H9 (cell line): ENCODE measurements at regions not wholly inside any gene's neighbourhood (a gene's known extent, or its start where the extent isn't known, plus 50 kb on each side); places are given as distances from the start of the nearest gene placed in this dataset.

Experiments
- DNase-seq: peaks from one replicate; pipeline ENCODE4 v3.0.0-alpha.2; 2017
- H2AFZ ChIP-seq: one replicate; pipeline ENCODE4 v1.6.1; 2013; ENCODE audit warnings: mild to moderate bottlenecking, low read length, control low read depth, moderate library complexity
- H2AK5ac ChIP-seq: 2 replicates; pipeline ENCODE4 v1.6.1; 2013; ENCODE audit warnings: low read length, control low read depth, mixed read lengths; ENCODE audit not compliant: insufficient read length
- H2BK120ac ChIP-seq: one replicate; pipeline ENCODE4 v1.6.1; 2013; ENCODE audit warnings: low read depth, mild to moderate bottlenecking, low read length, control low read depth, inconsistent platforms; ENCODE audit not compliant: poor library complexity, severe bottlenecking
- H2BK12ac ChIP-seq: 2 replicates; pipeline ENCODE4 v1.6.1; 2013; ENCODE audit warnings: low read length, control low read depth, mixed read lengths, low read depth; ENCODE audit not compliant: insufficient read length
- H2BK15ac ChIP-seq: 2 replicates; pipeline ENCODE4 v1.6.1; 2013; ENCODE audit warnings: low read depth, low read length, control low read depth
- H2BK20ac ChIP-seq: one replicate; pipeline ENCODE4 v1.6.1; 2013; ENCODE audit warnings: low read depth, mild to moderate bottlenecking, low read length, control low read depth, inconsistent platforms; ENCODE audit not compliant: poor library complexity, severe bottlenecking
- H2BK5ac ChIP-seq: 2 replicates; pipeline ENCODE4 v1.6.1; 2013; ENCODE audit warnings: low read length, control low read depth, mixed read lengths; ENCODE audit not compliant: insufficient read length
- H3K14ac ChIP-seq: 2 replicates; pipeline ENCODE4 v1.6.1; 2013; ENCODE audit warnings: low read length, control low read depth; ENCODE audit not compliant: insufficient read depth
- H3K18ac ChIP-seq: 2 replicates; pipeline ENCODE4 v1.6.1; 2013; ENCODE audit warnings: low read depth, mild to moderate bottlenecking, mixed read lengths, low read length, control low read depth; ENCODE audit not compliant: insufficient read length
- H3K23ac ChIP-seq: 2 replicates; pipeline ENCODE4 v1.6.1; 2013; ENCODE audit warnings: low read length, control low read depth, mixed read lengths, low read depth; ENCODE audit not compliant: insufficient read length
- H3K23me2 ChIP-seq: 2 replicates; pipeline ENCODE4 v1.6.1; 2013; ENCODE audit warnings: low read depth, mild to moderate bottlenecking, mixed read lengths, low read length, control low read depth; ENCODE audit not compliant: insufficient read length, poor library complexity, severe bottlenecking
- H3K27ac ChIP-seq: 2 replicates; pipeline ENCODE4 v1.5.1; 2013; ENCODE audit warnings: low read length, control low read depth, mixed read lengths, low read depth; ENCODE audit not compliant: insufficient read length
- H3K27me3 ChIP-seq: 2 replicates; pipeline ENCODE4 v1.6.1; 2013; ENCODE audit warnings: low read length, control low read depth, inconsistent platforms; ENCODE audit not compliant: insufficient read depth
- H3K4ac ChIP-seq: 2 replicates; pipeline ENCODE4 v1.6.1; 2013; ENCODE audit warnings: low read depth, mild to moderate bottlenecking, control low read depth, inconsistent platforms, low read length, moderate library complexity
- H3K4me1 ChIP-seq: 2 replicates; pipeline ENCODE4 v1.6.1; 2013; ENCODE audit warnings: low read length, control low read depth, inconsistent platforms; ENCODE audit not compliant: insufficient read depth
- H3K4me2 ChIP-seq: 2 replicates; pipeline ENCODE4 v1.6.1; 2013; ENCODE audit warnings: low read length, control low read depth, mixed read lengths; ENCODE audit not compliant: insufficient read length, insufficient read depth
- H3K56ac ChIP-seq: 2 replicates; pipeline ENCODE4 v1.6.1; 2013; ENCODE audit warnings: low read depth, mild to moderate bottlenecking, mixed read lengths, low read length, control low read depth; ENCODE audit not compliant: insufficient read length
- H3K79me1 ChIP-seq: 2 replicates; pipeline ENCODE4 v1.6.1; 2013; ENCODE audit warnings: low read depth, mild to moderate bottlenecking, moderate library complexity, low read length, control low read depth, inconsistent platforms; ENCODE audit not compliant: insufficient read depth, poor library complexity, severe bottlenecking
- H3K79me2 ChIP-seq: 2 replicates; pipeline ENCODE4 v1.6.1; 2013; ENCODE audit warnings: low read length, control low read depth, inconsistent platforms; ENCODE audit not compliant: insufficient read depth
- H3K9ac ChIP-seq: 2 replicates; pipeline ENCODE4 v1.6.1; 2013; ENCODE audit warnings: low read length, control low read depth, mixed read lengths; ENCODE audit not compliant: insufficient read length; ENCODE audit errors: extremely low read depth
- H3K9me3 ChIP-seq: one replicate; pipeline ENCODE4 v1.6.1; 2013; ENCODE audit warnings: low read depth, low read length, inconsistent platforms; ENCODE audit not compliant: control insufficient read depth
- H3T11ph ChIP-seq: one replicate; pipeline ENCODE4 v1.6.1; 2013; ENCODE audit warnings: mild to moderate bottlenecking, low read length, control low read depth, inconsistent platforms
- H4K20me1 ChIP-seq: one replicate; pipeline ENCODE4 v1.6.1; 2013; ENCODE audit not compliant: control insufficient read depth, insufficient read length, insufficient read depth
- H4K5ac ChIP-seq: 2 replicates; pipeline ENCODE4 v1.6.1; 2013; ENCODE audit warnings: low read depth, mild to moderate bottlenecking, mixed read lengths, low read length, control low read depth; ENCODE audit not compliant: insufficient read length
- H4K8ac ChIP-seq: replicated peaks from 2 replicates; pipeline ENCODE4 v1.6.1; 2013; ENCODE audit warnings: low read length, control low read depth, mixed read lengths, low read depth; ENCODE audit not compliant: insufficient read length
- H4K91ac ChIP-seq: 2 replicates; pipeline ENCODE4 v1.6.1; 2013; ENCODE audit warnings: low read depth, mild to moderate bottlenecking, moderate library complexity, mixed read lengths, low read length, control low read depth; ENCODE audit not compliant: insufficient read length
- H3K27ac Mint-ChIP-seq, 3 experiments: 2 replicates in 2 of 3; 3 replicates in 1 of 3; pipeline ENCODE4 v1.8.0; 2020 to 2021; ENCODE audit warnings: mixed read lengths in 3 of 3, mild to moderate bottlenecking in 1 of 3, moderate library complexity in 1 of 3
- H3K27me3 Mint-ChIP-seq: 2 replicates; pipeline ENCODE4 v1.8.0; 2021; ENCODE audit warnings: low read depth, mild to moderate bottlenecking, moderate library complexity, mixed read lengths
- H3K36me3 Mint-ChIP-seq, 3 experiments: 2 replicates in 2 of 3; 3 replicates in 1 of 3; pipeline ENCODE4 v1.8.0; 2020 to 2021; ENCODE audit warnings: low read depth in 3 of 3, mixed read lengths in 3 of 3; ENCODE audit not compliant: insufficient read depth in 1 of 3
- H3K4me1 Mint-ChIP-seq, 2 experiments: 2 replicates each; pipeline ENCODE4 v1.8.0; 2020; ENCODE audit warnings: mixed read lengths in 2 of 2
- H3K4me3 Mint-ChIP-seq, 2 experiments: 2 replicates in 1 of 2; 3 replicates in 1 of 2; pipeline ENCODE4 v1.8.0; 2020 to 2021; ENCODE audit warnings: mild to moderate bottlenecking in 2 of 2, mixed read lengths in 2 of 2, moderate library complexity in 1 of 2
- H3K9me3 Mint-ChIP-seq, 2 experiments: 2 replicates in 1 of 2; 3 replicates in 1 of 2; pipeline ENCODE4 v1.8.0; 2020; ENCODE audit warnings: mild to moderate bottlenecking in 2 of 2, mixed read lengths in 2 of 2, moderate library complexity in 1 of 2
- WGBS: extraction: QIAGEN DNeasy Blood & Tissue Kit; methylation state at CpG from one replicate; pipeline ENCODE4 v1.1.7; 2013; ENCODE audit warnings: missing lambda C conversion rate, low lambda C conversion rate, mixed read lengths; ENCODE audit not compliant: insufficient read length; ENCODE audit errors: extremely low coverage; 5-methylcytosine and 5-hydroxymethylcytosine counted together
- TF ChIP-seq, protein P1 (sequence below): fragments of 200-600 bp; sonication (generic); conservative IDR thresholded peaks from 3 replicates; pipeline ENCODE4 v1.8.0; 2021; ENCODE audit warnings: antibody characterized with exemption, mild to moderate bottlenecking

DNA sequence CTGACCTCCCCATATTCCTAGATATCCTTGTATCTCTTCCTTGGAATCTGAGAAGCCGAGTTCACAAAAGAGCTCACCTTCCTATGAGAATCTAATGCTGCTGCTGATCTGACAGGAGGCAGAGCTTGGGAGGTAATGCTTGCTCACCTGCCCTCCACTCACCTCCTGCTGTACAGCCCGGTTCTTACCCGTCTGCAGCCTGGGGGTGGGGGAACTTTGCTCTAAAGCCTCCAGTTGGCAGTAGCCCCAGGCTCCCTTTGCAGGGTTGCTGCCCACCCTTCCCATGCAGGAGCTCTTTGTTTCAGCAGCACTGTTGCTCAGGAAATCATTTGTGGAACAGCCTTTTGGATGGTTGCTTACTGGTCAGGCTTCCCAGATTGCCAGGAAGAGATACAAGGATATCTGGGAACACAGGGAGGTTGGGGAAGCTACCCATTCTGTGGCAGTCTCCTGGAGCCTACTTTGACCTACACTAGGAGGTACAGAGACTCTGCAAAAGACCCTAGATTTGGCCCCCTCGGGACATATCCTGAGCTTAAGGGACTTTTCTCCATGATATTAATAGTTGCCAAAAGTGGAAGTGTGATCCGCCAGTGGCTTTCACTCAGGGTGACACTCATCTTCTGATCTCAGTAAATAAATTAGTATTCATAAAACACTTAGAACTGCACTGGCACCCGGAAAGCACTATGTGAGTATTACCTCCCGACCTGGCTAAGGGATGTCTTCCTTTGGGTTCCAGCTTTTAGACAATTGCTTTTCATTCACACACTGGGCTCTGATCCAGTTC is 363.7 kb upstream of the PODXL start:
- H3T11ph ChIP-seq: no peak overlapping the region
- no peak overlapping the region for H2BK12ac ChIP-seq
- no peak overlapping the region for H2BK20ac ChIP-seq
- Mint-ChIP-seq H3K4me1 (peaks cover 3 to 4% of the 10 kb centered on the region in 2 experiments; a peak in 2 of 4 replicates), H3K27me3 (peaks cover 5% of the 10 kb centered on the region; the same call in 1 of the 2 replicates), H3K27ac (no peak overlapping the region), H3K4me3 (no peak overlapping the region), H3K9me3 (no peaks in the 10 kb centered on the region), H3K36me3 (no peaks in the 10 kb centered on the region)
- no peak overlapping the region for H2AFZ ChIP-seq
- no peak overlapping the region for H2BK5ac ChIP-seq
- no peaks in the 10 kb centered on the region for H3K9me3 ChIP-seq
- H3K23ac ChIP-seq: no peak overlapping the region
- no peak overlapping the region for H3K27ac ChIP-seq
- TF ChIP-seq, protein P1, sequence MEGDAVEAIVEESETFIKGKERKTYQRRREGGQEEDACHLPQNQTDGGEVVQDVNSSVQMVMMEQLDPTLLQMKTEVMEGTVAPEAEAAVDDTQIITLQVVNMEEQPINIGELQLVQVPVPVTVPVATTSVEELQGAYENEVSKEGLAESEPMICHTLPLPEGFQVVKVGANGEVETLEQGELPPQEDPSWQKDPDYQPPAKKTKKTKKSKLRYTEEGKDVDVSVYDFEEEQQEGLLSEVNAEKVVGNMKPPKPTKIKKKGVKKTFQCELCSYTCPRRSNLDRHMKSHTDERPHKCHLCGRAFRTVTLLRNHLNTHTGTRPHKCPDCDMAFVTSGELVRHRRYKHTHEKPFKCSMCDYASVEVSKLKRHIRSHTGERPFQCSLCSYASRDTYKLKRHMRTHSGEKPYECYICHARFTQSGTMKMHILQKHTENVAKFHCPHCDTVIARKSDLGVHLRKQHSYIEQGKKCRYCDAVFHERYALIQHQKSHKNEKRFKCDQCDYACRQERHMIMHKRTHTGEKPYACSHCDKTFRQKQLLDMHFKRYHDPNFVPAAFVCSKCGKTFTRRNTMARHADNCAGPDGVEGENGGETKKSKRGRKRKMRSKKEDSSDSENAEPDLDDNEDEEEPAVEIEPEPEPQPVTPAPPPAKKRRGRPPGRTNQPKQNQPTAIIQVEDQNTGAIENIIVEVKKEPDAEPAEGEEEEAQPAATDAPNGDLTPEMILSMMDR: no peak
- H3K18ac ChIP-seq: no peak overlapping the region
- no peaks in the 10 kb centered on the region for H3K4me1 ChIP-seq
- no peak overlapping the region for H2BK120ac ChIP-seq
- H4K5ac ChIP-seq: no peak overlapping the region
- H3K4ac ChIP-seq: no peak overlapping the region
- no peaks in the 10 kb centered on the region for H4K20me1 ChIP-seq
- no peak overlapping the region for H2AK5ac ChIP-seq
- H4K8ac ChIP-seq: no peak overlapping the region
- H4K91ac ChIP-seq: no peak overlapping the region
- H3K9ac ChIP-seq: no peak overlapping the region
- H3K79me2 ChIP-seq: no peaks in the 10 kb centered on the region
- no peak overlapping the region for H3K14ac ChIP-seq
- no peak overlapping the region for H3K56ac ChIP-seq
- no peak for DNase-seq
- no peaks in the 10 kb centered on the region for H3K27me3 ChIP-seq
- H2BK15ac ChIP-seq: no peak overlapping the region
- no peaks in the 10 kb centered on the region for H3K79me1 ChIP-seq
- no peak overlapping the region for H3K4me2 ChIP-seq
- H3K23me2 ChIP-seq: no peaks in the 10 kb centered on the region
- no CpG with 5 or more reads among the region's 7 CpGs for WGBS
